ENCODE measurements at regions not wholly inside any gene's neighbourhood (a gene's known extent, or its start where the extent isn't known, plus 50 kb on each side); places are given as distances from the start of the nearest gene placed in this dataset.

DNA sequence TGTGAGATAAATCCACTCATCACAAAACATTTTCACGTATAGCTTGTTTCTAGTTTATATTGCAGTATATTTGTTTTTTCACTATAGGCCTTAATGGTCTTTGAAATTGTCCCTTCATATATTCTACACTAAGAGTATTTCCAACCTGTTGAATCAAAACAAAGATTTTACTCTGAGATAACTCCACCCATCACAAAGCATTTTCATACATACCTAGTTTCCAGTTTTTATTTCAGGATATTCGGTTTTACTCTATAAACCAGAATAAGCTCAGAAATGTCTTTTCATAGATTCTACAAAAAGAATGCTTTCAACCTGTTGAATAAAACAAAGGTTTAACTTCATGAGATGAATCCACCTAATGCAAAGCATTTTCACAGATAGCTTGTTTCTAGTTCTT, 1528.7 kb downstream of the UQCRFS1 start:
- TF ChIP-seq POLR2A (IDR thresholded peaks at IDR 0.05; ENCODE audit: low read length): no peak
- TF ChIP-seq, protein P1, sequence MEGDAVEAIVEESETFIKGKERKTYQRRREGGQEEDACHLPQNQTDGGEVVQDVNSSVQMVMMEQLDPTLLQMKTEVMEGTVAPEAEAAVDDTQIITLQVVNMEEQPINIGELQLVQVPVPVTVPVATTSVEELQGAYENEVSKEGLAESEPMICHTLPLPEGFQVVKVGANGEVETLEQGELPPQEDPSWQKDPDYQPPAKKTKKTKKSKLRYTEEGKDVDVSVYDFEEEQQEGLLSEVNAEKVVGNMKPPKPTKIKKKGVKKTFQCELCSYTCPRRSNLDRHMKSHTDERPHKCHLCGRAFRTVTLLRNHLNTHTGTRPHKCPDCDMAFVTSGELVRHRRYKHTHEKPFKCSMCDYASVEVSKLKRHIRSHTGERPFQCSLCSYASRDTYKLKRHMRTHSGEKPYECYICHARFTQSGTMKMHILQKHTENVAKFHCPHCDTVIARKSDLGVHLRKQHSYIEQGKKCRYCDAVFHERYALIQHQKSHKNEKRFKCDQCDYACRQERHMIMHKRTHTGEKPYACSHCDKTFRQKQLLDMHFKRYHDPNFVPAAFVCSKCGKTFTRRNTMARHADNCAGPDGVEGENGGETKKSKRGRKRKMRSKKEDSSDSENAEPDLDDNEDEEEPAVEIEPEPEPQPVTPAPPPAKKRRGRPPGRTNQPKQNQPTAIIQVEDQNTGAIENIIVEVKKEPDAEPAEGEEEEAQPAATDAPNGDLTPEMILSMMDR (IDR thresholded peaks at IDR 0.05): no peak
- TF ChIP-seq SREBF2 (IDR thresholded peaks at IDR 0.05): no peak
- TF ChIP-seq, protein P2, sequence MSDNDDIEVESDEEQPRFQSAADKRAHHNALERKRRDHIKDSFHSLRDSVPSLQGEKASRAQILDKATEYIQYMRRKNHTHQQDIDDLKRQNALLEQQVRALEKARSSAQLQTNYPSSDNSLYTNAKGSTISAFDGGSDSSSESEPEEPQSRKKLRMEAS (IDR thresholded peaks at IDR 0.05): no peak
- TF ChIP-seq, protein P3, sequence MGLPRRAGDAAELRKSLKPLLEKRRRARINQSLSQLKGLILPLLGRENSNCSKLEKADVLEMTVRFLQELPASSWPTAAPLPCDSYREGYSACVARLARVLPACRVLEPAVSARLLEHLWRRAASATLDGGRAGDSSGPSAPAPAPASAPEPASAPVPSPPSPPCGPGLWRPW (IDR thresholded peaks at IDR 0.05): no peak
- TF ChIP-seq RFX5 (IDR thresholded peaks at IDR 0.05): no peak
- no peak for TF ChIP-seq CHD2 (IDR thresholded peaks at IDR 0.05; ENCODE audit: low read length, partially characterized antibody)
- no peak for TF ChIP-seq CBX8 (IDR thresholded peaks at IDR 0.05)
- TF ChIP-seq, protein P4, sequence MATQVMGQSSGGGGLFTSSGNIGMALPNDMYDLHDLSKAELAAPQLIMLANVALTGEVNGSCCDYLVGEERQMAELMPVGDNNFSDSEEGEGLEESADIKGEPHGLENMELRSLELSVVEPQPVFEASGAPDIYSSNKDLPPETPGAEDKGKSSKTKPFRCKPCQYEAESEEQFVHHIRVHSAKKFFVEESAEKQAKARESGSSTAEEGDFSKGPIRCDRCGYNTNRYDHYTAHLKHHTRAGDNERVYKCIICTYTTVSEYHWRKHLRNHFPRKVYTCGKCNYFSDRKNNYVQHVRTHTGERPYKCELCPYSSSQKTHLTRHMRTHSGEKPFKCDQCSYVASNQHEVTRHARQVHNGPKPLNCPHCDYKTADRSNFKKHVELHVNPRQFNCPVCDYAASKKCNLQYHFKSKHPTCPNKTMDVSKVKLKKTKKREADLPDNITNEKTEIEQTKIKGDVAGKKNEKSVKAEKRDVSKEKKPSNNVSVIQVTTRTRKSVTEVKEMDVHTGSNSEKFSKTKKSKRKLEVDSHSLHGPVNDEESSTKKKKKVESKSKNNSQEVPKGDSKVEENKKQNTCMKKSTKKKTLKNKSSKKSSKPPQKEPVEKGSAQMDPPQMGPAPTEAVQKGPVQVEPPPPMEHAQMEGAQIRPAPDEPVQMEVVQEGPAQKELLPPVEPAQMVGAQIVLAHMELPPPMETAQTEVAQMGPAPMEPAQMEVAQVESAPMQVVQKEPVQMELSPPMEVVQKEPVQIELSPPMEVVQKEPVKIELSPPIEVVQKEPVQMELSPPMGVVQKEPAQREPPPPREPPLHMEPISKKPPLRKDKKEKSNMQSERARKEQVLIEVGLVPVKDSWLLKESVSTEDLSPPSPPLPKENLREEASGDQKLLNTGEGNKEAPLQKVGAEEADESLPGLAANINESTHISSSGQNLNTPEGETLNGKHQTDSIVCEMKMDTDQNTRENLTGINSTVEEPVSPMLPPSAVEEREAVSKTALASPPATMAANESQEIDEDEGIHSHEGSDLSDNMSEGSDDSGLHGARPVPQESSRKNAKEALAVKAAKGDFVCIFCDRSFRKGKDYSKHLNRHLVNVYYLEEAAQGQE (IDR thresholded peaks at IDR 0.05): no peak
- no peak for TF ChIP-seq PHF8 (IDR thresholded peaks at IDR 0.05; ENCODE audit: borderline replicate concordance, low read depth)

All from A549 (cell line).